Parathyroid adenoma (tissue), 2 donors: ENCODE measurements at regions not wholly inside any gene's neighbourhood (a gene's known extent, or its start where the extent isn't known, plus 50 kb on each side); places are given as distances from the start of the nearest gene placed in this dataset.

ENCODE experiments used
- H2AFZ ChIP-seq: fragments of 300-600 bp; sonication (generic); one replicate; pipeline ENCODE4 v1.7.0; 2017; ENCODE audit warnings: antibody characterized with exemption, mild to moderate bottlenecking
- H3K27ac ChIP-seq: fragments of 300-600 bp; sonication (generic); one replicate; pipeline ENCODE4 v1.7.0; 2017
- H3K27me3 ChIP-seq: fragments of 300-600 bp; sonication (generic); one replicate; pipeline ENCODE4 v1.7.0; 2017; ENCODE audit warnings: low read length; ENCODE audit not compliant: control insufficient read depth, insufficient read depth
- H3K36me3 ChIP-seq: fragments of 300-600 bp; sonication (generic); one replicate; pipeline ENCODE4 v1.7.0; 2017; ENCODE audit warnings: low read length; ENCODE audit not compliant: control insufficient read depth, insufficient read depth
- H3K4me1 ChIP-seq: fragments of 300-600 bp; sonication (generic); one replicate; pipeline ENCODE4 v1.7.0; 2017; ENCODE audit warnings: control low read depth
- H3K4me2 ChIP-seq: fragments of 300-600 bp; sonication (generic); one replicate; pipeline ENCODE4 v1.7.0; 2017; ENCODE audit warnings: low read length
- H3K4me3 ChIP-seq: fragments of 300-600 bp; sonication (generic); one replicate; pipeline ENCODE4 v1.7.0; 2017; ENCODE audit warnings: low read depth, low read length
- H3K79me2 ChIP-seq: fragments of 300-600 bp; sonication (generic); one replicate; pipeline ENCODE4 v1.7.0; 2017; ENCODE audit warnings: control low read depth
- H3K9ac ChIP-seq: fragments of 300-600 bp; sonication (generic); one replicate; pipeline ENCODE4 v1.7.0; 2017; ENCODE audit warnings: mild to moderate bottlenecking
- H3K9me3 ChIP-seq: fragments of 300-600 bp; sonication (generic); one replicate; pipeline ENCODE4 v1.7.0; 2017; ENCODE audit warnings: low read length; ENCODE audit not compliant: control insufficient read depth
- CTCF ChIP-seq: fragments of 300-600 bp; sonication (generic); IDR thresholded peaks from one replicate; pipeline ENCODE4 v1.7.0; 2017; ENCODE audit warnings: antibody characterized with exemption, mild to moderate bottlenecking
- donor health status: primary hyperparathyroidism.

GRCh38 chr1:64335636-64336035 lies 132.2 kb downstream of the UBE2U start:
- Histone ChIP-seq H2AFZ (no peak overlapping the region), H3K4me2 (no peak overlapping the region), H3K79me2 (no peaks in the 10 kb centered on the region), H3K9me3 (no peaks in the 10 kb centered on the region), H3K9ac (no peak overlapping the region), H3K4me3 (no peak overlapping the region), H3K27ac (no peak overlapping the region), H3K36me3 (no peaks in the 10 kb centered on the region), H3K4me1 (no peaks in the 10 kb centered on the region), H3K27me3 (no peaks in the 10 kb centered on the region)
- TF ChIP-seq CTCF = no peak

GRCh38 chr1:64337475-64337874 lies 132.5 kb upstream of the CACHD1 start:
- Histone ChIP-seq H3K27ac (no peak overlapping the region), H3K4me1 (no peaks in the 10 kb centered on the region), H3K9ac (no peak overlapping the region), H3K79me2 (no peaks in the 10 kb centered on the region), H3K4me2 (no peak overlapping the region), H2AFZ (no peak overlapping the region), H3K27me3 (no peaks in the 10 kb centered on the region), H3K9me3 (no peaks in the 10 kb centered on the region), H3K4me3 (no peak overlapping the region), H3K36me3 (no peaks in the 10 kb centered on the region)
- no peak for TF ChIP-seq CTCF

GRCh38 chr1:64337926-64338325 lies 132.0 kb upstream of the CACHD1 start:
- no peaks in the 10 kb centered on the region for H3K36me3 ChIP-seq
- no peaks in the 10 kb centered on the region for H3K9me3 ChIP-seq
- H3K9ac ChIP-seq = no peak overlapping the region
- H3K27me3 ChIP-seq = no peaks in the 10 kb centered on the region
- no peak overlapping the region for H3K4me2 ChIP-seq
- no peak overlapping the region for H3K27ac ChIP-seq
- H3K79me2 ChIP-seq = no peaks in the 10 kb centered on the region
- H2AFZ ChIP-seq = no peak overlapping the region
- no peak overlapping the region for H3K4me3 ChIP-seq
- TF ChIP-seq CTCF = no peak
- no peaks in the 10 kb centered on the region for H3K4me1 ChIP-seq

- no peaks in the 10 kb centered on the region for H3K36me3 ChIP-seq
- no peak overlapping the region for H3K4me3 ChIP-seq
- H3K79me2 ChIP-seq = no peaks in the 10 kb centered on the region
- no peak for TF ChIP-seq CTCF
- no peak overlapping the region for H3K27ac ChIP-seq
- H3K4me2 ChIP-seq = no peak overlapping the region
- no peak overlapping the region for H3K9ac ChIP-seq
- no peak overlapping the region for H2AFZ ChIP-seq
- no peaks in the 10 kb centered on the region for H3K4me1 ChIP-seq
- no peaks in the 10 kb centered on the region for H3K9me3 ChIP-seq
- H3K27me3 ChIP-seq = no peaks in the 10 kb centered on the region
These were observed 129.6 kb upstream of the CACHD1 start for GRCh38 chr1:64340361-64340760.

- H3K9ac ChIP-seq = no peak overlapping the region
These were observed 126.7 kb upstream of the CACHD1 start for GRCh38 chr1:64343105-64343822.

More at GRCh38 chr1:64343105-64343822, 126.7 kb upstream of the CACHD1 start:
- no peaks in the 10 kb centered on the region for H3K36me3 ChIP-seq
- H3K4me1 ChIP-seq = no peaks in the 10 kb centered on the region
- H3K4me3 ChIP-seq = no peak overlapping the region
- TF ChIP-seq CTCF = no peak
- H3K79me2 ChIP-seq = no peaks in the 10 kb centered on the region
- H3K4me2 ChIP-seq = no peak overlapping the region
- H3K27ac ChIP-seq = no peak overlapping the region
- H3K9me3 ChIP-seq = no peaks in the 10 kb centered on the region
- H3K27me3 ChIP-seq = no peaks in the 10 kb centered on the region
- H2AFZ ChIP-seq = no peak overlapping the region
